Limb (tissue), 2 donors: ENCODE measurements at regions not wholly inside any gene's neighbourhood (a gene's known extent, or its start where the extent isn't known, plus 50 kb on each side); places are given as distances from the start of the nearest gene placed in this dataset.
"Not testable (repeated sequence)": the region's sequence is repeated elsewhere in the genome, so short reads cannot be mapped to it uniquely, and the experiment has no call there.

Source experiments
- DNase-seq, 2 donors: peaks; one replicate each; pipeline ENCODE4 v3.0.0-alpha.2; 2016; ENCODE audit errors: extremely low spot score in 2 of 2

DNA sequence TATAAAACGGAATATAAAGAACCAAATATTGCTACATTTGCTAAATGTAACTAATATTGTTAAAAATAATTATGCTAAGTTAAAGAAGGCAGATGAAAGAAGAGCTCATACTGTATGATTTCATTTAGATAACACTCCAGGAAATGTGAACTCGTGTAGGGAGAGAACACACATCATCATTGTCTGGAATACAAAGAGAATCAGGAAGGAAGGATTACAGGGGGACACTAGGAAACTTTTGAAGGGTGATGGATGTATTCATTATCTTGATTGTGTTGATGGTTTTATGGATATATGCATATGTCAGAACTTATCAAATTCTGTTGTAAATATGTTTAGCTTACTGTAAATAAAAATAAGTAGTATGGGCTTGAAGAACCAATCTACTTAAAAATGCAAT, 104.1 kb upstream of the TRIB2 start:
- no peak for DNase-seq

DNA sequence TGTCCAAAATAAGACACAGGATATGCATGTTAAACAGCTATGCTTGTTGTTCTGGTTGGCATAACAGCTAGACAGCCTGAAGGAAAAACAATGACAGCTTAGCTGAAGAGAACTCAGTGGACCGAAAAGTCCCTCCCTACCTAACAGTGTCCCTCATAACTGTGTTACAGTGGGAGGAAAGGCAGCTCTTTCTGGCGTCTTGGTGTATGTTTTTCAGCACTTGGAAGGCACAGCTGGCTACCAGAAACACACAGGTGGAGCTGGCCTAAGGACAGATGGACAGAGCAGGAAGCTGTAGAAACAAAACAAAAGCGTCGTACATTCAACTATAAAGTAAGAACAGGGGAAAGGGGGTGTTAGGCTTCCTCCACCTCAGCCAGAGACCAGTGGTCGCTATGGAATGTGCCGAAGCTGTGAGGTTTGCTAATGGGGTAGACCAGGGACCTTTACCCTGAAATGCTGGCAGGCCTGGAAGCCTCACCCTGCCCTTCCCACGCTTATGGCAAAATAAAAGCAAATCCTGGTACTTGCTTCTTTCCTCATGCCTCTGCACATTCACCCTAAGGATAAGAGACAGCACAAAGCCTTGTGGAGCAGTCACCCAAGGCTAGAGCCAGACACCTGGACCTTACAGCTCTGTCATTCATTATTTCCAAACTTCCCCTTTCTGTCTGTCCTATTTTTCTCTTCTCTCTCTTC, 103.5 kb upstream of the TRIB2 start:
- DNase-seq = no peak

DNA sequence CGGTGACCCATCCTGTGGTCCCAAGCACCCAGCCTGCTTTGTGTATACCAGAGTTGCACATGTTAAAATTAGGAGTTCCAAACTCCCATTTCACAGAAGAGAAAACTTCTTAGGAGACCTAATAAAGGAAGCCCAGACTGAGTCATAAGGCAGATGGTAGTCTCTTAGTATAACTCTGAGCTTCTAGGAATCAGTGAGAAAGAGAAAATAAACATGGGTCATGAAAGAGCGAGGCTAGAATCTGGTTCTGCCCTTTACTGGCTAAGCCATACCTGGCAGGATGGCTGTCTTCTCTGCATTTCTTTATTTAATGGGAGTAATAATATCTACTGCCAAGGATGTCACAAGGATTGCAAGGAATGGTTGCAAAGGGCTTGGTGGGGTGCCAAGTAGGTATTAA, 101.2 kb upstream of the TRIB2 start:
- DNase-seq = no peak

DNA sequence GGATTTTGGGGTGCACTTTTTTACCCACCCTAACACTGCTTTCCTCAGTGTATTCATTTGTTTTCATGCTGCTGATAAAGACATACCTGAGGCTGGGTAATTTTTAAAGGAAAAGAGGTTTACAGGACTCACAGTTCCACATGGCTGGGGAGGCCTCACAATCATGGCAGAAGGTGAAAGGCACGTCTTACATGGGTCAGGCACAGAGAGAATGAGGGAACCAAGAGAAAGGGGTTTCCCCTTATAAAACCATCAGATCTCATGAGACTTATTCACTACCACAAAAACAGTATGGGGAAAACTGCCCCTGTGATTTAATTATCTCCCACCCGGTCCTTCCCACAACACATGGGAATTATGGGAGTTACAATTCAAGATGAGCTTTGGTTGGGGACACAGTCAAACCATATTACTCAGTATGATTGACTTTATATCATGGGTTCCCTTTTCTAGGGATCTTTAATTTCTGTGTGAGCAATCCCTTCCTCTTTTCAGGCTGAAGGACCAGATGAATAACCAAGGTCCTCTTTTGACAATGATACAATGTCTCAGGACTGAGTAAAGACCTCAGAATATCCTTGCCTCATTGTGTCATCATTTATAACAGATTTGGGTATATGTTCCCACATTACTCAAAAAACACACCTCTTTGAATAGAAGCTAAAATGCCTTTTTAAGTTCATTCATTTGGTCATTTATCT, 100.1 kb upstream of the TRIB2 start:
- no peak for DNase-seq

DNA sequence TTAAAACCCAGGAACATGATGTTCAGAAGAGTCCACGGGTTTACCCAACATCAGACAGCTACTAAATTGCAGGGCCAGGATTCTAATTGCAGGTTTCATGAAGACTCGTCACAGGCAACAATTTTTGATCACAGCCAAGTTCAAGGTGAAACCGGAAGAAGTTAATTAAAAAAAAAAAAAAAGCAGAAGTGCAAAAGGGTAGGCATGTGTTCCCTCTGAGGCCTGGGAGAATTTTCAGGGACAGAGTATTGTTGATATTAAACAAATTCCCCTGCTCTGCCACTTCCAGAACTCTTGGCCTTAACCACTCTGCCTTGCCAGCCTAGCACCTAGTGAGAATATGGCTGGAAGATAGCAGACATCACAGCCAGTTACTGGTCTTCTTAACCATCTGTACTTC, 99.4 kb upstream of the TRIB2 start:
- no peak for DNase-seq

DNA sequence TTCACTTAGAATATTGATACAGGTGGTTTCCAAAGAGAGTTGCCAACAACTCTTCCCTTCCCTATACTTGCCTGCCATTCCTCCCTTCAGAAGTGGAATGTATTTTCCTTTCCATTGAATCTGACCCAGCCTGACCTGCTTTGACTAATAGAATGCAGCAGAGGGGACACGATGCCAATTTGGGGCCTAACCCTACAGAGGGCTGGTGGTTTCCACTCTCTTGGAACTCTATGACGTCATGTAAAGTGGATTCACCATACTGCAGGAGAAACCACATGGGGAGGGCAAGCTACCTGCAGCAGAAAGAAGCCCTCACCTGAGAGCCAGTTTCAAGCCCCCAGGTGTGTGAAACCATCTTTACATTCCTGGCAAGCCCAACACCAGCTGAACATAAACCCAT, 98.9 kb upstream of the TRIB2 start:
- no peak for DNase-seq

DNA sequence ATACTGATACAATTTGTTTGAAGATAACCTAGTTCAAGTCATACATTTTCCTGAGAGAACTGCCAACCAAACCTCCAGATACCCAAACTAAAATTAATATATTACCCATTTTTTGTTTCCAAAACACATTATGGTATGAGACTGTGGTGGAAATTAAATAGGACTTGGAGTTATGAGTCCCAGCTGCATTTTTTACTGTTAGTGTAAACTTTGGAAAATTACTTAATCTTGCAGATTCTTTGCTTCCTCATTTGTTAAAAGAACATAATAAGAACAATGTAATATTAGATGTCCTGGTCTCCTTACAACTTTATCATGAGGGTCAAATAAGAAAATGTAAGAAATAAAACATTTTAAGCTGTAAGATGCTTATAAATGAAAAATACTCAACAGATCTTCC, 98.2 kb upstream of the TRIB2 start:
- DNase-seq = no peak

DNA sequence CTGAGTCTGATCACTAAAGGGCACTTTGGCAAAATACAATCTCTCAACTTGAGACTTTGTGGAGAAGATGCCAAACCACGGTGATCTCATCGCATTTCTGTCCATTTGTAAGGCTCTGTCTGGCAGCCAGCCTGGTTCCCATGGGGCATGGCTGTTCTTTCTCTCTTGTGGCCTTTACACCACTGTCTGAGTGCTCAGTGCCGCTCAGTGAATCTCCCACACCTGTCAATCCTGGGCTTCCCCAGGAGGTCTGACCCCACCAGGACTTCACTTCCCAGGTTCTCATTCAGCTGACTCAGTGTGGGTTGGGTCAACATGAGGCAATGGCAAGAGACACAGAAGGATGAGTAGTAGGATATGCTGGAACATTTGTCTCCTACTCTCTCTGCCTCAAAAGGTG, 96.8 kb upstream of the TRIB2 start:
- no peak for DNase-seq

DNA sequence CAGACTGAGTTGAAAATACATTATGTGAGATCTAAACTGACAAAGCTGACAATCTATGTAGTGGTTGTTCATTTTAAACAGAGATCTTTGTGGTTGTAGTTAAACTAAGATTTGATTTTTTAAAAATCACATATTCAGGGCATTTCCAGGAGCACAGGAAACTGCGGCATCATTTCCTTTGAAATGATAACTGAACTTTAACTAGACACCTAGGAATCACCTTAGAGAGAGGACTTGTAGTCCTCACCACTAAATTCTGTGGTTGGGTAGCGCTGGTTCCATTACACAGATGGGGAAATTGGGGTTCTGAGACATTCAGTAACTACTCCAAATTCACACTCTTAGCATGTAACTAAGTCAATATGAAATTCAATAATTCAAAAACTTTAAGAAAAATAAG, 96.0 kb upstream of the TRIB2 start:
- no peak for DNase-seq

DNA sequence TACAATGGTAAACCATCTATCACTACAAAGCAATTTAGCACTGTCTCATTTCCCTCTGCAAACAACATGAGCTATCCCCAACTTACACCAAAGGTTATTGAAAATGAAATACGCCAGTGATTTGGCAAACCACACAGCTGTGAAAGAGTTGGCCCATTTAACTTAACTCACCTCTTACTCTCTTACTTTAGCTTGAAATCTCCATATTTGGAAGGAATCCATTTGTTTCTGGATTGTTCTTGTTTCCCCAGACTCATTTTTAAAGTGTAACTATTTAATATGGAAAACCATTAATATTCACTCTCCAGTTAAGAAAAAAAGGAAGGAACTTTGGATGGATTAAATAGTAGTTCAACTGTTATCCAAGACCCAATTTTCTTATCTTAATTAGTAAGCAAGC, 93.7 kb upstream of the TRIB2 start:
- DNase-seq = no peak

DNA sequence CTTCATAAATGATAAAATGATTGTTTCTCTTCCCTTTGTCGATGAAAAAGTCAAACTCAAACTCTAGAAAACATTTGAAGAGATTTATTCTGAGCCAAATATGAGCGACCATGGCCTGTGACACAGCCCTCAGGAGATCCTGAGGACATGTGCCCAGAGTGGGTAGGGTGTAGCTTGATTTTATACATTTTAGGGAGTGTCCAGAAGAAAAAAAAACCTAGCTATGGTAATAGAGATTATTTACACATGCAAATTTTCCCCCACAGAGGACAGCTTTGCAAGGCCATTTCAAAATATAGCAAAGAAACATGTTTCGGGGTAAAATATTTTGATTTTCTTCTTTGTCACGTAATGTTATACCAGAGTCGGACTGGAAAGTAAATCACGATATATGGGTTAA, 92.4 kb upstream of the TRIB2 start:
- no peak for DNase-seq

DNA sequence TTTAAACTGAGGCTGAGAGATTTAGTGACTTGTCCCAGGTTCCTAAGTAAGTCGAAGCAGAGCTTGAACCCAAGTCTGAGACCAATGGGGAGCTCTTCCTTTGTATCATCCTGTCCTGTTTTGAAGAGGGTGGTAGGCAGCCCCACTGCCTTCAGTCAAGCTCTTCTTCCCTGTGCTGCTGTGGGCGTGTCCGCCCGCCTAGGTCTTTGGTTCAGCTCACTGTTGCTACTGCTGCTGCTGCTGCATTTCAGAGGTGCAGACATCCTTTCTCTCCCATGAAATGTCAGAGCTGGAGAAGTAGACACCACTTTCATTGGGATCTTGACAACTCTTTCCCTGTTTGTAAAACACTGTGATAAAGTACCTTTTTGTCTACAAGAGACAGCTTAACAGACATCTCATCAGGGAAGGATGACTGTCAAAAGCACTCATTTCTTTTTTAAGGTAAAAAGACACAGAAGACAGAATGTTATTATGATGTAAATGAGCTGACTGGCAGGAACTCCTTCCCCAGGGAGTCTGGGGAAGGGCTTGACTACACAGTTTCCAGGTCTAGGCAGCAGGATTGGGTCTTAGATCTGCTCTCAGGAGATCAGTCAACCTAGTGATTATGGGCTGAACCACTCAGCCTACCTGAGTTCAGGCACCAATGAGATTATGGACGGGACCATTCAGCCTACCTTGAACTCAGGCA, 91.7 kb upstream of the TRIB2 start:
- no peak for DNase-seq

DNA sequence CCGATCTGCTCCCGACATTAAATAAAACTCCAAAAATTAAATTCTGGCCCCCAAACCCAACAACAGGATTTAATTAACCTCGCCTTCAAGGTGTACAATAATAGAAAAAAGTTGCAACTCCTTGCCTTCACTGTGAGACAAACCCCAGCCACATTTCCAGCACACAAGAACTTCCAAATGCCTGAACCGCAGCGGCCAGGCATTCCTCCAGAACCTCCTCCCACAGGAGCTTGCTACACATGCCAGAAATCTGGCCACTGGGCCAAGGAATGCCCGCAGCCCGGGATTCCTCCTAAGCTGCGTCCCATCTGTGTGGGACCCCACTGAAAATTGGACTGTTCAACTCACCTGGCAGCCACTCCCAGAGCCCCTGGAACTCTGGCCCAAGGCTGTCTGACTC, 88.2 kb upstream of the TRIB2 start:
- DNase-seq = not testable (repeated sequence)

DNA sequence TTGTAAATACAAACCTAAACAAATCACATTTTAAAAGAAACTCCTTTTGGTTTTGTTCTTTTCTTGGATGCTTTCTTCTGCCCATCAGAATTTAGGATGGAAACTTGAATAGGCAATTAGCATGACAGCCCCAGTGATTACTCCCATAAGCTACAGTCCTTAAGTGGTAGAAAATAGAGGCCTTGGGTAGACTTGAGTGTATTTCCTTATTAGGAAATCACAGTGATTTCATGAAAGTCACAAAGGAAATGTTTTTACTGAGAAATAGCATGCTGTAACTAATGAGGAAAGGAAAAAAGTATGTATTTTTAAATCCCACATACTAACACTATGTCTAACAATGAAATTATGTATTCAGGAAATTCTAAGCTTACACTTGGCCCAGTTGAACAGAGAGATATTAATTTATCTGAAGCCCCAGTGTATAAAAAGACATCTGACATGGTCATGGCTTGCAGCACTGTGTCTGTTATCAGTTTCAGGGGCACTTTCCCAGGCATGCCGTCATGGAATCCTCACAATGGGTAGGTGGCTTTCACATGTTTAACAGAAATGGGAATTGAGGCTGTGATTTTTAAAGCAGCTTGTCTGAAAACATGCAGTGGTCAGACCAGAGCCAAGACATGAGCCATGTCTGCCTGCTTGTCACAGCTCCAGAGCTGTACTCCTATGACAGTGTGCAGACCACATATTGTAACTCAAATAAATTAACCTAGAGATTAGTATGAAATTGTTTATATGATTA, 79.7 kb upstream of the TRIB2 start:
- DNase-seq = no peak

DNA sequence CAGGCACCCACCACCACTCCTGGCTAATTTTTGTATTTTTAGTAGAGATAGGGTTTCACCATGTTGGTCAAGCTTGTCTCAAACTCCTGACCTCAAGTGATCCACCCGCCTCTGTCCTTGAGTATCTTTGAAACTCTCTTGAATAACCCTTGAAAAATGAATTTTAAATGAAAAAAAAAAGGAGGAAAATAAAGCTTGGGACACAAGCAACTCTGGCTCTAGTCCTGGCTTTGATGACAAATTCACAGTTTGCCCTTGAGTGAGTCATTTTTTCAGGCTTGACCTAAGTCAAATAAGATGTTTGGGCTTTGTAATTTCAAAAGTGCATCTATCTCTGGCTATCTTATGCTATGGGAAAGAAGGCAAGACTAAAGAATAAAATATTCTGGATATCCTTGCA, 79.0 kb upstream of the TRIB2 start:
- no peak for DNase-seq

DNA sequence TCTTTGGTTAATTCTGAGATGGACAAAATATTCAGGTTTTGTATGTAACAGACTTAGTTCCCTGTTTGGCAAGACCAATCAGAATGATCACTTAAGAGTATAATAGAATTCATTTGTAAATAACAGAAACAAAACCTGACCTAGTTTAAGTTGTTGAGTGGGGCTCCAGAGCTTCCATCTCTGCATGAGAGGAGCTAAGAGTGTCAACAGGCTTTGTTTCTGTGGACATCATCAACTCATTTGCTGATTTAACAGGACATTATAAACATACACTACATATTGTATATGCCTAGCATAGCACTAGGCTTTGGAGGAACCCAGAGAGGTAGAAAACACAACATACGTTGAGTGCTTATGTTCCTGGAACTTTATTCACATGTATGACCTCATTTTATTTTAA, 75.3 kb upstream of the TRIB2 start:
- DNase-seq = no peak

DNA sequence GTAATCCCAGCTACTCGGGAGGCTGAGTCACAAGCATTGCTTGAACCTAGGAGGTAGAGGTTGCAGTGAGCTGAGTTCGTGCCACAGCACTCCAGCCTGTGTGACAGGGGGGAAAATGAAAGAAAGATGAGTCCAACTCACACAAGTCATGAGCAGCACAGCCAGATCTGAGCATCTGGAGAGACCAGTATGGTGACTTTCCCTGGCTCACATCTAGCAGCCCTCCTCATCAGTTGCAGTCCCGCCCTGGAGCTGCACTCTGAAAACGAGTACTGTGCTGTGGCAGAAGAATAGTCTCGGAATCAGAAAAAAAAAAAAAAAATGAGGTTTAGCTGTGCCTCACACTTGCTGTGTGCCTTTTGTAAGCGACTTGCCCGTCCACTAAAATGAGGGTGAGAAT, 74.4 kb upstream of the TRIB2 start:
- no peak for DNase-seq

DNA sequence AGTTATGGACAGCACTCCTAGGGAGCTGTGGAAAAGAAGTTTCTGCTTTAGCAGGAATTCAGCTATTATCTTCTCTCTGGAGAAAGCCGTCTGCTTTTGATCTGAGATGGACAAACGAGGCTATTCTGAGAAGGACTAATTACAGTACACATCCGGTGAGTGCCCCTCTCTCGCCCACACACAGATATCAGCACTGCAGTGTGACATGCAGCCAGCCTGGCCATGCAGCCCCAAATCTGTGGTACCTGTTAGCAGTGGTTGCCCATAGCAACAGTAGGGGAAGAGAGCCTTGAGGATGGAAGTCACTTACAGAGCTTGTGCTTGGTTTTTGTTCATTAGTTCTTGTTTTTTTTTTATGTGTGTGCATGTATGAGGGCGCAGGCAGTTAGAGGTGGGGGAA, 73.9 kb upstream of the TRIB2 start:
- DNase-seq = no peak

DNA sequence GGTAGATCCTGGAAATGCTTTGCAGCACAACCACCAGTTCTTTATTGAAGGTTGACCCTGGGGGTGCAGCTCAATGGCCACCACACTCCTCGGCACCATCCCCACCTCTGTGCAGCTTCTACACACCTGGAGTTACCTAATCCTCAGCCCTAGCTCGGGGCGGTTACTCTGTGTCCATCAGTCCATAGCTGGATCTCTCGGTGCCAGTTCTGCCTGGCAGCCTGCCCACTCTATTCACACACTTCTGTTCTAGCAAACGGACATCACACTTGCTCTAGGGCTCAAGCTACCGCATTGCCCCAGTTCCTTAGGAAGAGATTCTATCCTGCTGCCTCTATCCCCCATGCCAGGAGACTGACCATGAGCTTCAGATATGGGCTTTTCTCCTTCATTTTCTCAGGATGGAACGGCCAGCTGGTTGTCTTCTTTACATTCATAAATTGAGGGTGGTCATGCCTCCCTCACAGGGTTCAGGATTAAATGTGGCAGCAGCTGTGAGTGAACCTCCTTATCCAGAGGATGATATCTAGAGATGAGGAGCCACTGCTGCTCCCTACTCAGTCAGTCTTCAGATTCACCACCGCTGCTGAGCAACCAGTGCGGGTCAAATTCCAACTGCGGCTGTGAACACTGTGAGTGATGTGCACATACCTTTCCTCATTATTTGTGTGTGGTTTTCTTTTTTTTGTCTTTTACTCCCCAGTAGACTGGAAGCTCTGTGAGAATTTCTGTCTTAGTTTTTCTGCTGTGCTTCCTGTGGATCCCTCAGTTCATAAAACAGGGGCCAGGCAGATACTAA, 66.9 kb upstream of the TRIB2 start:
- DNase-seq = no peak

DNA sequence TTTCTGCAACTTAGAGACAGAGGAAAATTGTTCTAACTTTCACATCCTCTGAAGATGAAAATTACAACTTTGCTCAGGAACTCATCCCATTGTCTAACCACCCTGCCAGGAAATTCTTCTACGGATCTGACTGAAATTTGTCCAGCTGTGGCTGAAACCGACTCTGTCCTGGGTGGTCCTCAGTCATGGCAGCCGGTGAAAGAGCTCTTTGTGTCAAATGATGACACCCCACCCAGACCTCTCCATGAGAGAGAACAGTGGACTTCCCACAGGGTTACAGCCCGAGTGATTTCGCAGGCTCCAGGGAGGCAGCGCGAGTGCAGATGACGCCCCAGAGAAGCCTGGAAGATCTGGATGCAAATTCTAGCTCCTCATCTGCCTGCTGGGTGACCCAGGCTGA, 65.1 kb upstream of the TRIB2 start:
- DNase-seq = no peak

DNA sequence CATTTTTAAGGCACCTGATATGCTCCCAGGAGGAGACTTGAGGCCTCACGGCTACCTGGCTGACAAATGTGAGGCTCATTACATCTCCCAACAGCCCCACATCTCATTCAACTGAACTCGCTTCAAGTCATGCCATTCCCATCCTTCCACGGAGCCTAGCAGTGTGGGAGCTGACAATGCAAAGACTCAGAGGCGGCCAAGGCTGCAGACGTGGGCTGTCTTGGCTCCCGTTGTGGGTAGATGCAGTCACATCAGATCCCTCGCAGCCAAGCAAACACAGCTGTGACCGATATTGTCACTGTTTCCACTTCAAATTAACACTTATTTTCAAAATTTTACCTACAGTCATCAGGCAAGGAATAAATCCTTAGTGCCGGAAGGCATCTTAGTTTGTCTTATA, 64.0 kb upstream of the TRIB2 start:
- DNase-seq = no peak
